ENCODE measurements at regions not wholly inside any gene's neighbourhood (a gene's known extent, or its start where the extent isn't known, plus 50 kb on each side); places are given as distances from the start of the nearest gene placed in this dataset.

DNA sequence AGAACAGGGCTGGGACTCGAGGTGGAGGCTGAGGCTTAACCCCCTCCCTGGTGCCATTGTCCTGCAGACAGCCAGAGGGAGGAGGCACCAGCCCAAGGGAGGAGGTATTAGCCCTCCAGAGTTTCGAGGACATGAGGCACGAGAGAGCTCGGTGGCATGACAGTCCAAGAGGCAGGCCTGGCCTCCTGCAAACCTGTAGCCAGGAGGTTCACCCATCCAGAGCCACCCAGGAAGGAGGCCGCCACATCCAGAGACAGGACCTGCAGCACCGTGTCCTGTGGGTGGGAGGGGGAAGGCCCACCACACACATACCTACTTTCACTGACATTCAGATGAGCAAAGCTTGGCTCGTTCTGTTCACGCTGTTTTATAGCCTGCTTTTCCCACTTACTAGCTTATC, 75.2 kb upstream of the ADAMTS2 start:
- Histone ChIP-seq H3K36me3 (ENCODE audit: control insufficient read depth, insufficient read depth, low read length) (no peaks in the 10 kb centered on the region), H3K27me3 (ENCODE audit: control insufficient read depth, insufficient read depth, low read length) (no peaks in the 10 kb centered on the region), H3K4me3 (ENCODE audit: low read depth, low read length) (no peak overlapping the region)
- ChIA-PET POLR2A (no interaction called here), CTCF (interaction anchor here (0.5 kb wide), 1 partner anchor 242 kb away, joined by 4 read pairs; no protein-coding TSS in a partner anchor)
- DNase-seq (ENCODE audit: low read depth): no peak
- TF ChIP-seq, protein P1, sequence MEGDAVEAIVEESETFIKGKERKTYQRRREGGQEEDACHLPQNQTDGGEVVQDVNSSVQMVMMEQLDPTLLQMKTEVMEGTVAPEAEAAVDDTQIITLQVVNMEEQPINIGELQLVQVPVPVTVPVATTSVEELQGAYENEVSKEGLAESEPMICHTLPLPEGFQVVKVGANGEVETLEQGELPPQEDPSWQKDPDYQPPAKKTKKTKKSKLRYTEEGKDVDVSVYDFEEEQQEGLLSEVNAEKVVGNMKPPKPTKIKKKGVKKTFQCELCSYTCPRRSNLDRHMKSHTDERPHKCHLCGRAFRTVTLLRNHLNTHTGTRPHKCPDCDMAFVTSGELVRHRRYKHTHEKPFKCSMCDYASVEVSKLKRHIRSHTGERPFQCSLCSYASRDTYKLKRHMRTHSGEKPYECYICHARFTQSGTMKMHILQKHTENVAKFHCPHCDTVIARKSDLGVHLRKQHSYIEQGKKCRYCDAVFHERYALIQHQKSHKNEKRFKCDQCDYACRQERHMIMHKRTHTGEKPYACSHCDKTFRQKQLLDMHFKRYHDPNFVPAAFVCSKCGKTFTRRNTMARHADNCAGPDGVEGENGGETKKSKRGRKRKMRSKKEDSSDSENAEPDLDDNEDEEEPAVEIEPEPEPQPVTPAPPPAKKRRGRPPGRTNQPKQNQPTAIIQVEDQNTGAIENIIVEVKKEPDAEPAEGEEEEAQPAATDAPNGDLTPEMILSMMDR (IDR thresholded peaks at IDR 0.05; ENCODE audit: insufficient read depth, low read depth, low read length): no peak

DNA sequence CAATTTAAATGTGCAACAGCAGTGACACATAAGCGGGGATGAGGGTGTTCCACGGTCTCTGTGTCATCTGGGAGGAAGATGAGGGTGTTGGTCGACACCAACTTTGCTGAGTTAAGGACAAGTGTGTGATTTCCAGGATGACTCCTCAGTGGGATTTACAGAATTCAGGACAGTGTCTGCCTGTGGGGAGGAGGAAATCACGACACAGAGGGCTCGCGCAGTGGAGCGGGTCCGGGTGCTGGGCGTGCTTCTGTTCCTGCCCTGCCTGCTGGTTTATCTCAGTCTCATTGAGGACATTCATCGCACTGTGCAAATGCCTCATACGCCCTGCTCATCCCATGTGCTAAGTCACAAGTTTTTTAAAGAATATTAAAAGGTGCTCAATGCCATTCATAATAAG, 73.7 kb upstream of the ADAMTS2 start:
- no peak overlapping the region for H3K4me3 ChIP-seq (ENCODE audit: low read depth, low read length)
- ChIA-PET CTCF (no interaction called here), POLR2A (no interaction called here)
- TF ChIP-seq, protein P1 (IDR thresholded peaks at IDR 0.05; ENCODE audit: insufficient read depth, low read depth, low read length): no peak
- no peak for DNase-seq (ENCODE audit: low read depth)
- no peaks in the 10 kb centered on the region for H3K36me3 ChIP-seq (ENCODE audit: control insufficient read depth, insufficient read depth, low read length)
- H3K27me3 ChIP-seq (ENCODE audit: control insufficient read depth, insufficient read depth, low read length): no peaks in the 10 kb centered on the region

DNA sequence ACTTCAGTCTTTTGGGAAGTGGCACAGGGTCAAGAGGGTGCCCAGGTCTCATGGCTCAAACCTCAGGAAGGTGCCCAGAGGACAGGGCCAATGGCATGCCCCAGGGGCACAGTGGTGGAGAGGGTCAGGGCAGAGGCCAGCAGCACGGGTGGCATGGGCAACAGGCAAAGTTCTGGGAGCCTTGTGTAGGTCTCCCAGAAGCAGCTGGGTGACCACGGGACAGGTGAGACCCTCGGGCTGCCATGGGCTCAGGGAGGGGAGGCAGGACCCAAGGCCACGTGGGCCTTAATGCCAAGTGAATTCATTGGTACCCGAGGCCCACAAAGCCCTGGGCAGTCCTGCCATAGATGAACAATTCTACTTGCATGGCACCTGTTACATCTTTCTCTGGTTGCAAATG, 72.4 kb upstream of the ADAMTS2 start:
- POLR2A ChIA-PET: no interaction called here
- H3K36me3 ChIP-seq (ENCODE audit: control insufficient read depth, insufficient read depth, low read length): no peaks in the 10 kb centered on the region
- no peak for DNase-seq (ENCODE audit: low read depth)
- TF ChIP-seq, protein P1 (IDR thresholded peaks at IDR 0.05; ENCODE audit: insufficient read depth, low read depth, low read length): no peak
- CTCF ChIA-PET: no interaction called here
- H3K27me3 ChIP-seq (ENCODE audit: control insufficient read depth, insufficient read depth, low read length): no peaks in the 10 kb centered on the region
- H3K4me3 ChIP-seq (ENCODE audit: low read depth, low read length): no peak overlapping the region

DNA sequence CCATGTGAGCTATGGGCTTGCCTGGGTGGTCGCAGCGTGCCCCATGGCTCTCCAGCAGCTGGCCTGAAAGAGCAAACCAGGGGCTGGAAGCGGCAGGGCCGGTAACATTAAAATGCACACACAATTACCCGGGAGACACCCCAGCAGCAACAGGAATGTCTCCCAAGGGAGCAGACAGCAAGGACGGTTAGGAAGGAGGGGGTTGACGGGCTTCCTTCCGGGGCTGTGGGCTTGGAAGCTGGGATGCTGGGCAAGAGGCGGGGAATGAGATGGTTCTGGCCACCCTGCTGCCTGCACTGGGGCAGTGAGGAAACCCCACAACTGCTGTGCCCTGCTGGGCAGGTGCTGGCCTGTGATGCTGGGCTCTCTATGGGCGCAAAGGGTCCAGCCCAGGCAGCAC, 71.8 kb upstream of the ADAMTS2 start:
- Histone ChIP-seq H3K4me3 (ENCODE audit: low read depth, low read length) (no peak overlapping the region), H3K36me3 (ENCODE audit: control insufficient read depth, insufficient read depth, low read length) (no peaks in the 10 kb centered on the region), H3K27me3 (ENCODE audit: control insufficient read depth, insufficient read depth, low read length) (no peaks in the 10 kb centered on the region)
- TF ChIP-seq, protein P1 (IDR thresholded peaks at IDR 0.05; ENCODE audit: insufficient read depth, low read depth, low read length): no peak
- POLR2A ChIA-PET: no interaction called here
- CTCF ChIA-PET: no interaction called here
- DNase-seq (ENCODE audit: low read depth): no peak

DNA sequence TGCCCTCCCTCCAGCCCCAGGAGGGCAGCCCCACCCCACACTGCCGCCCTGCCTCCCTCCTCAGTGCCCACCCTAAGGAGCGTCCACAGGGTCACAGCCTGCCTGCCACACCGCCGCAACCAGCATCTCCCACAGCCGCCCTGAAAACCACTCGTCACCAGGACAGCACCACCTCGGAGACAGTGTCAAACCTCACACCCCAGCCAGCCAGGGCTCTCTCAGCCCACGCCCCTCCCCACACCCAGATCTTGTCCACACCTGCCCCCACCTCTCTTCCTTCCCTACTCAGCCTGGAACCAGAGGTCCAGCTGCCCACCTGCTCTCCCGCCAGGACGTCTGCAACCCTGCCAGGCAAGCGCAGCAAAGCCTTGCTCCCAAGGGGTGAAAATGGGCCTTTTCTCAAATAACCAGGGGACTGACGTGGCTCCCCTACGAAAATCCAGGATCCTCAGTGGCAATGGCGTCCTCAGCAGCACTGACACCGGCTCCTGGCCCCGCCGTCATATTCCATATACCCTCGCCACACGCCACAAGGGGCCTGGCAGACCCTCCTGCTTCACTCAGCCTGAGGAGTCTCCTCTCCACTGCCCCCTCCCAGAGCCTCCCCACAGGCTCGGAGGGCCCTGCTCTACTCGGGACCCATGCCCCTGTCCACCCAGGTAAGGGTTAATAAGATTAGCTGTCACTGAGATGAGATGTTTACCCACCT, 71.0 kb upstream of the ADAMTS2 start:
- no peak for DNase-seq (ENCODE audit: low read depth)
- H3K4me3 ChIP-seq (ENCODE audit: low read depth, low read length): no peak overlapping the region
- no peaks in the 10 kb centered on the region for H3K27me3 ChIP-seq (ENCODE audit: control insufficient read depth, insufficient read depth, low read length)
- POLR2A ChIA-PET: no interaction called here
- CTCF ChIA-PET: no interaction called here
- TF ChIP-seq, protein P1 (IDR thresholded peaks at IDR 0.05; ENCODE audit: insufficient read depth, low read depth, low read length): no peak
- H3K36me3 ChIP-seq (ENCODE audit: control insufficient read depth, insufficient read depth, low read length): no peaks in the 10 kb centered on the region

Data from BJ (cell line).